H9 (cell line): ENCODE measurements at regions not wholly inside any gene's neighbourhood (a gene's known extent, or its start where the extent isn't known, plus 50 kb on each side); places are given as distances from the start of the nearest gene placed in this dataset.

Source experiments
- DNase-seq: peaks from one replicate; pipeline ENCODE4 v3.0.0-alpha.2; 2017
- H2AFZ ChIP-seq: one replicate; pipeline ENCODE4 v1.6.1; 2013; ENCODE audit warnings: mild to moderate bottlenecking, low read length, control low read depth, moderate library complexity
- H2AK5ac ChIP-seq: 2 replicates; pipeline ENCODE4 v1.6.1; 2013; ENCODE audit warnings: low read length, control low read depth, mixed read lengths; ENCODE audit not compliant: insufficient read length
- H2BK120ac ChIP-seq: one replicate; pipeline ENCODE4 v1.6.1; 2013; ENCODE audit warnings: low read depth, mild to moderate bottlenecking, low read length, control low read depth, inconsistent platforms; ENCODE audit not compliant: poor library complexity, severe bottlenecking
- H2BK12ac ChIP-seq: 2 replicates; pipeline ENCODE4 v1.6.1; 2013; ENCODE audit warnings: low read length, control low read depth, mixed read lengths, low read depth; ENCODE audit not compliant: insufficient read length
- H2BK15ac ChIP-seq: 2 replicates; pipeline ENCODE4 v1.6.1; 2013; ENCODE audit warnings: low read depth, low read length, control low read depth
- H2BK20ac ChIP-seq: one replicate; pipeline ENCODE4 v1.6.1; 2013; ENCODE audit warnings: low read depth, mild to moderate bottlenecking, low read length, control low read depth, inconsistent platforms; ENCODE audit not compliant: poor library complexity, severe bottlenecking
- H2BK5ac ChIP-seq: 2 replicates; pipeline ENCODE4 v1.6.1; 2013; ENCODE audit warnings: low read length, control low read depth, mixed read lengths; ENCODE audit not compliant: insufficient read length
- H3K14ac ChIP-seq: 2 replicates; pipeline ENCODE4 v1.6.1; 2013; ENCODE audit warnings: low read length, control low read depth; ENCODE audit not compliant: insufficient read depth
- H3K18ac ChIP-seq: 2 replicates; pipeline ENCODE4 v1.6.1; 2013; ENCODE audit warnings: low read depth, mild to moderate bottlenecking, mixed read lengths, low read length, control low read depth; ENCODE audit not compliant: insufficient read length
- H3K23ac ChIP-seq: 2 replicates; pipeline ENCODE4 v1.6.1; 2013; ENCODE audit warnings: low read length, control low read depth, mixed read lengths, low read depth; ENCODE audit not compliant: insufficient read length
- H3K23me2 ChIP-seq: 2 replicates; pipeline ENCODE4 v1.6.1; 2013; ENCODE audit warnings: low read depth, mild to moderate bottlenecking, mixed read lengths, low read length, control low read depth; ENCODE audit not compliant: insufficient read length, poor library complexity, severe bottlenecking
- H3K27ac ChIP-seq: 2 replicates; pipeline ENCODE4 v1.5.1; 2013; ENCODE audit warnings: low read length, control low read depth, mixed read lengths, low read depth; ENCODE audit not compliant: insufficient read length
- H3K27me3 ChIP-seq: 2 replicates; pipeline ENCODE4 v1.6.1; 2013; ENCODE audit warnings: low read length, control low read depth, inconsistent platforms; ENCODE audit not compliant: insufficient read depth
- H3K4ac ChIP-seq: 2 replicates; pipeline ENCODE4 v1.6.1; 2013; ENCODE audit warnings: low read depth, mild to moderate bottlenecking, control low read depth, inconsistent platforms, low read length, moderate library complexity
- H3K4me1 ChIP-seq: 2 replicates; pipeline ENCODE4 v1.6.1; 2013; ENCODE audit warnings: low read length, control low read depth, inconsistent platforms; ENCODE audit not compliant: insufficient read depth
- H3K4me2 ChIP-seq: 2 replicates; pipeline ENCODE4 v1.6.1; 2013; ENCODE audit warnings: low read length, control low read depth, mixed read lengths; ENCODE audit not compliant: insufficient read length, insufficient read depth
- H3K56ac ChIP-seq: 2 replicates; pipeline ENCODE4 v1.6.1; 2013; ENCODE audit warnings: low read depth, mild to moderate bottlenecking, mixed read lengths, low read length, control low read depth; ENCODE audit not compliant: insufficient read length
- H3K79me1 ChIP-seq: 2 replicates; pipeline ENCODE4 v1.6.1; 2013; ENCODE audit warnings: low read depth, mild to moderate bottlenecking, moderate library complexity, low read length, control low read depth, inconsistent platforms; ENCODE audit not compliant: insufficient read depth, poor library complexity, severe bottlenecking
- H3K79me2 ChIP-seq: 2 replicates; pipeline ENCODE4 v1.6.1; 2013; ENCODE audit warnings: low read length, control low read depth, inconsistent platforms; ENCODE audit not compliant: insufficient read depth
- H3K9ac ChIP-seq: 2 replicates; pipeline ENCODE4 v1.6.1; 2013; ENCODE audit warnings: low read length, control low read depth, mixed read lengths; ENCODE audit not compliant: insufficient read length; ENCODE audit errors: extremely low read depth
- H3K9me3 ChIP-seq: one replicate; pipeline ENCODE4 v1.6.1; 2013; ENCODE audit warnings: low read depth, low read length, inconsistent platforms; ENCODE audit not compliant: control insufficient read depth
- H3T11ph ChIP-seq: one replicate; pipeline ENCODE4 v1.6.1; 2013; ENCODE audit warnings: mild to moderate bottlenecking, low read length, control low read depth, inconsistent platforms
- H4K20me1 ChIP-seq: one replicate; pipeline ENCODE4 v1.6.1; 2013; ENCODE audit not compliant: control insufficient read depth, insufficient read length, insufficient read depth
- H4K5ac ChIP-seq: 2 replicates; pipeline ENCODE4 v1.6.1; 2013; ENCODE audit warnings: low read depth, mild to moderate bottlenecking, mixed read lengths, low read length, control low read depth; ENCODE audit not compliant: insufficient read length
- H4K8ac ChIP-seq: replicated peaks from 2 replicates; pipeline ENCODE4 v1.6.1; 2013; ENCODE audit warnings: low read length, control low read depth, mixed read lengths, low read depth; ENCODE audit not compliant: insufficient read length
- H4K91ac ChIP-seq: 2 replicates; pipeline ENCODE4 v1.6.1; 2013; ENCODE audit warnings: low read depth, mild to moderate bottlenecking, moderate library complexity, mixed read lengths, low read length, control low read depth; ENCODE audit not compliant: insufficient read length
- H3K27ac Mint-ChIP-seq, 3 experiments: 2 replicates in 2 of 3; 3 replicates in 1 of 3; pipeline ENCODE4 v1.8.0; 2020 to 2021; ENCODE audit warnings: mixed read lengths in 3 of 3, mild to moderate bottlenecking in 1 of 3, moderate library complexity in 1 of 3
- H3K27me3 Mint-ChIP-seq: 2 replicates; pipeline ENCODE4 v1.8.0; 2021; ENCODE audit warnings: low read depth, mild to moderate bottlenecking, moderate library complexity, mixed read lengths
- H3K36me3 Mint-ChIP-seq, 3 experiments: 2 replicates in 2 of 3; 3 replicates in 1 of 3; pipeline ENCODE4 v1.8.0; 2020 to 2021; ENCODE audit warnings: low read depth in 3 of 3, mixed read lengths in 3 of 3; ENCODE audit not compliant: insufficient read depth in 1 of 3
- H3K4me1 Mint-ChIP-seq, 2 experiments: 2 replicates each; pipeline ENCODE4 v1.8.0; 2020; ENCODE audit warnings: mixed read lengths in 2 of 2
- H3K4me3 Mint-ChIP-seq, 2 experiments: 2 replicates in 1 of 2; 3 replicates in 1 of 2; pipeline ENCODE4 v1.8.0; 2020 to 2021; ENCODE audit warnings: mild to moderate bottlenecking in 2 of 2, mixed read lengths in 2 of 2, moderate library complexity in 1 of 2
- H3K9me3 Mint-ChIP-seq, 2 experiments: 2 replicates in 1 of 2; 3 replicates in 1 of 2; pipeline ENCODE4 v1.8.0; 2020; ENCODE audit warnings: mild to moderate bottlenecking in 2 of 2, mixed read lengths in 2 of 2, moderate library complexity in 1 of 2
- WGBS: extraction: QIAGEN DNeasy Blood & Tissue Kit; methylation state at CpG from one replicate; pipeline ENCODE4 v1.1.7; 2013; ENCODE audit warnings: missing lambda C conversion rate, low lambda C conversion rate, mixed read lengths; ENCODE audit not compliant: insufficient read length; ENCODE audit errors: extremely low coverage; 5-methylcytosine and 5-hydroxymethylcytosine counted together
- TF ChIP-seq, protein P1 (sequence below): fragments of 200-600 bp; sonication (generic); conservative IDR thresholded peaks from 3 replicates; pipeline ENCODE4 v1.8.0; 2021; ENCODE audit warnings: antibody characterized with exemption, mild to moderate bottlenecking

DNA sequence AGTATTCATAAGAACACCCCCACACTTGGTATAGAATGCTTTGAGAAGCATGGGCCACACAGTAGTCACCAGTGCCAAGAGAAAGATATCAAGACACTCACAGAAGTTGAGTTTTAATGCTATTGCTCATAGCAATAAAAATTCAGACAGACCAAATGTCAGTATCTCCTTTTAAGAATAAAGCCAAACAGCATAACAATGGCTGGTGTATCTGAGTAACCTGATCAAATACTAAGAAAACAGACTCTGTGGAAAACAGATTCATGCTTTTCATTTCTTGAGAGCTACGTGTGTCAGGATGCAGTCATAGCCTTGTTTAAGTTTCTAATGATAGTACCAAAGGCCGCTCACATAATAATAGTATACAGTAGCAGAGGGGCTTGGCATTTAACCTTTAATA lies 778.5 kb downstream of the MECOM start:
- H3K27ac ChIP-seq = no peak overlapping the region
- no peaks in the 10 kb centered on the region for H3K9me3 Mint-ChIP-seq
- H3K14ac ChIP-seq = no peak overlapping the region
- H2AK5ac ChIP-seq = no peak overlapping the region
- no peak overlapping the region for H4K5ac ChIP-seq
- no peaks in the 10 kb centered on the region for H3K9me3 ChIP-seq
- no peaks in the 10 kb centered on the region for H3K36me3 Mint-ChIP-seq
- no peak overlapping the region for H3K27ac Mint-ChIP-seq
- H4K91ac ChIP-seq = no peak overlapping the region
- H3K27me3 ChIP-seq = no peaks in the 10 kb centered on the region
- WGBS = no CpG with 5 or more reads among the region's 2 CpGs
- H2BK20ac ChIP-seq = no peak overlapping the region
- H4K20me1 ChIP-seq = no peaks in the 10 kb centered on the region
- TF ChIP-seq, protein P1, sequence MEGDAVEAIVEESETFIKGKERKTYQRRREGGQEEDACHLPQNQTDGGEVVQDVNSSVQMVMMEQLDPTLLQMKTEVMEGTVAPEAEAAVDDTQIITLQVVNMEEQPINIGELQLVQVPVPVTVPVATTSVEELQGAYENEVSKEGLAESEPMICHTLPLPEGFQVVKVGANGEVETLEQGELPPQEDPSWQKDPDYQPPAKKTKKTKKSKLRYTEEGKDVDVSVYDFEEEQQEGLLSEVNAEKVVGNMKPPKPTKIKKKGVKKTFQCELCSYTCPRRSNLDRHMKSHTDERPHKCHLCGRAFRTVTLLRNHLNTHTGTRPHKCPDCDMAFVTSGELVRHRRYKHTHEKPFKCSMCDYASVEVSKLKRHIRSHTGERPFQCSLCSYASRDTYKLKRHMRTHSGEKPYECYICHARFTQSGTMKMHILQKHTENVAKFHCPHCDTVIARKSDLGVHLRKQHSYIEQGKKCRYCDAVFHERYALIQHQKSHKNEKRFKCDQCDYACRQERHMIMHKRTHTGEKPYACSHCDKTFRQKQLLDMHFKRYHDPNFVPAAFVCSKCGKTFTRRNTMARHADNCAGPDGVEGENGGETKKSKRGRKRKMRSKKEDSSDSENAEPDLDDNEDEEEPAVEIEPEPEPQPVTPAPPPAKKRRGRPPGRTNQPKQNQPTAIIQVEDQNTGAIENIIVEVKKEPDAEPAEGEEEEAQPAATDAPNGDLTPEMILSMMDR = no peak
- no peaks in the 10 kb centered on the region for H3K23me2 ChIP-seq
- no peak overlapping the region for H2BK5ac ChIP-seq
- H3T11ph ChIP-seq = no peak overlapping the region
- no peak overlapping the region for H3K9ac ChIP-seq
- no peak overlapping the region for H3K18ac ChIP-seq
- H3K79me2 ChIP-seq = no peaks in the 10 kb centered on the region
- H3K4me1 Mint-ChIP-seq = peaks cover 3 to 8% of the 10 kb centered on the region in 2 experiments; a peak in 2 of 4 replicates
- no peak overlapping the region for H3K23ac ChIP-seq
- H3K4me3 Mint-ChIP-seq = no peak overlapping the region
- no peaks in the 10 kb centered on the region for H3K27me3 Mint-ChIP-seq
- H3K4me2 ChIP-seq = no peak overlapping the region
- no peak overlapping the region for H3K4ac ChIP-seq
- H3K79me1 ChIP-seq = no peaks in the 10 kb centered on the region
- H2AFZ ChIP-seq = no peak overlapping the region
- H2BK120ac ChIP-seq = no peak overlapping the region
- no peak overlapping the region for H2BK15ac ChIP-seq
- no peak overlapping the region for H2BK12ac ChIP-seq
- H3K4me1 ChIP-seq = no peaks in the 10 kb centered on the region; the same call in 1 of the 2 replicates
- H4K8ac ChIP-seq = no peak overlapping the region
- H3K56ac ChIP-seq = no peak overlapping the region
- no peak for DNase-seq
